ENCODE measurements at regions not wholly inside any gene's neighbourhood (a gene's known extent, or its start where the extent isn't known, plus 50 kb on each side); places are given as distances from the start of the nearest gene placed in this dataset.
"Not testable (repeated sequence)": the region's sequence is repeated elsewhere in the genome, so short reads cannot be mapped to it uniquely, and the experiment has no call there.

GRCh38 chr1:187563191-187563590, 734.4 kb downstream of the PLA2G4A start:
- no peak for DNase-seq

GRCh38 chr1:187566354-187566753, 737.6 kb downstream of the PLA2G4A start:
- DNase-seq: no peak

- no peak for DNase-seq
Measured at GRCh38 chr1:187568067-187568466, 739.3 kb downstream of the PLA2G4A start.

- DNase-seq: no peak
Measured at GRCh38 chr1:187570166-187570565, 741.4 kb downstream of the PLA2G4A start.

- no peak for DNase-seq
Measured at GRCh38 chr1:187577610-187578009, 748.9 kb downstream of the PLA2G4A start.

- DNase-seq: no peak
Measured at GRCh38 chr1:187588917-187589316, 760.2 kb downstream of the PLA2G4A start.

- DNase-seq: no peak
Measured at GRCh38 chr1:187605736-187606135, 777.0 kb downstream of the PLA2G4A start.

- DNase-seq: not testable (repeated sequence)
Measured at GRCh38 chr1:187615853-187616735, 787.3 kb downstream of the PLA2G4A start.

- DNase-seq: not testable (repeated sequence)
Measured at GRCh38 chr1:187616830-187617229, 788.1 kb downstream of the PLA2G4A start.

GRCh38 chr1:187617776-187618175, 789.0 kb downstream of the PLA2G4A start:
- no peak for DNase-seq

GRCh38 chr1:187619175-187619574, 790.4 kb downstream of the PLA2G4A start:
- DNase-seq: no peak

- DNase-seq: no peak
Measured at GRCh38 chr1:187621951-187622350, 793.2 kb downstream of the PLA2G4A start.

- no peak for DNase-seq
Measured at GRCh38 chr1:187622545-187622944, 793.8 kb downstream of the PLA2G4A start.

- DNase-seq: no peak
Measured at GRCh38 chr1:187624812-187625545, 796.2 kb downstream of the PLA2G4A start.

- no peak for DNase-seq
Measured at GRCh38 chr1:187626056-187626455, 797.3 kb downstream of the PLA2G4A start.

- DNase-seq: no peak
Measured at GRCh38 chr1:187627516-187627915, 798.8 kb downstream of the PLA2G4A start.

GRCh38 chr1:187629075-187629474, 800.3 kb downstream of the PLA2G4A start:
- no peak for DNase-seq

- DNase-seq: no peak
Measured at GRCh38 chr1:187630653-187631380, 802.1 kb downstream of the PLA2G4A start.

GRCh38 chr1:187631381-187631675, 802.6 kb downstream of the PLA2G4A start:
- no peak for DNase-seq

- DNase-seq: no peak
Measured at GRCh38 chr1:187631984-187632383, 803.2 kb downstream of the PLA2G4A start.

- DNase-seq: no peak
Measured at GRCh38 chr1:187634940-187635339, 806.2 kb downstream of the PLA2G4A start.

- no peak for DNase-seq
Measured at GRCh38 chr1:187638733-187639434, 810.1 kb downstream of the PLA2G4A start.

- no peak for DNase-seq
Measured at GRCh38 chr1:187641015-187641414, 812.3 kb downstream of the PLA2G4A start.
